HG03064 (cell line): ENCODE measurements at regions not wholly inside any gene's neighbourhood (a gene's known extent, or its start where the extent isn't known, plus 50 kb on each side); places are given as distances from the start of the nearest gene placed in this dataset.
A peak's percentile ranks its signal among the peaks of the same experiment; 100 is the strongest.

Experiments
- ATAC-seq: cut with Tn5 transposase; IDR thresholded peaks from one replicate; pipeline ENCODE4 v1.9.1; 2021; ENCODE audit warnings: low read depth; ENCODE audit not compliant: unreplicated experiment

DNA sequence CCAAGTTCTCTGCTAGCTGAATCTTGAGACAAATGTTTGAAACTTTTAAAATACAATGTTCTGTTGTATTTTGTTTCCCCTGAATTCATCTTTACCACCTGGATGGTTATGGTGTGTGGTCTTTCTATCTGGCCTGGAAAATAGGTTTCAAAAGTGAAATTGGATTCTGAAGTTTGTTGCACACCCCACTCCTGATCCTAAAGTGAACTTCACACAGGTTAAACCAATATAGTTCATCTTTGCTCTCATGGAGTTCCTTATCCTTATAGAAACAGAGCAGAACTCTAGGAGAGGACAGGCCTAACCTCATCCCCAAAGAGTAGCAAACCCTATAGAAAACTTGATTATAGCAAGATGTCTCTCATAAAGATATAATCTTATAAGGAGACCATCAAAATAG is 179.4 kb upstream of the BCL6 start:
- ATAC-seq = no peak

DNA sequence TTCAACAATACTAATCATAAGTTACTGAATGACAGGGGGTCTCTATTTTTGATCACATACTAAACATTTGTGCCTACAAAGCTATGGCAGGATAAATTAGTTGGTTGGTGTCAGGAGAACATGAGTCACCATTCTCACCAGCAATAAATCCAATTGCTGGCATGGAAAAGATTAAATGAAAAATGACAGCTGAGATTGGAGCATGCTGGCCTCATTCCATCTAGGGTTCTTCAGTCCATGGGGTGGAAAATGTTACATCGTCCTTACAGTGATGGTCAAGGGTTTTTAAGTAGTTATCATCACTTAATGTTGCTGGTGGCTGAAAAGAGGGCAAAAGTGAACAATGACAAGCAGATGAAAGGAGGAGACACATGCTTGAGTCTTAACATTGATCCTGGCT is 180.1 kb upstream of the BCL6 start:
- ATAC-seq = no peak

DNA sequence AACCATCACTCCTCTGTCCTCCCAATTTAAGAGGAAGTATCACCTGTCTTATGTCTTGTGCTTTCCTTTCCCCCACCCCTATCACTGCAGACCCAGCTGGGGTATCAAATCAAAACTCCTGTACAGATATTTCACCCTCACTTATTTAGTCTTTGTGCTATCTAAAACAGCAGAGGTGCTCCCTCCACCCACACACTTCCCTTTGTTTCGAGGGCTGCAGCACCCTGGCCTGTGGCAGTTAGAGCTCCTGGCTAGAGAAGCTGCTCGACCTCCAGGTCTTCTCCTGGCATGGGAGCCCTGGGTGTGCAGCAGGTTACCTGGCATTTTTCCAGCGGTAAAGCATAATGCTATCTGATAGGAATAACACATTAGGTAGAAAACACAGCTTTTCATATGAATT is 181.4 kb upstream of the BCL6 start:
- ATAC-seq = no peak

GRCh38 chr3:187927565-187927964 is 182.3 kb upstream of the BCL6 start:
- ATAC-seq = no peak

- no peak for ATAC-seq
Observed at GRCh38 chr3:187929112-187929816, 184.0 kb upstream of the BCL6 start.

- no peak for ATAC-seq
Observed at GRCh38 chr3:187930021-187930420, 184.8 kb upstream of the BCL6 start.

DNA sequence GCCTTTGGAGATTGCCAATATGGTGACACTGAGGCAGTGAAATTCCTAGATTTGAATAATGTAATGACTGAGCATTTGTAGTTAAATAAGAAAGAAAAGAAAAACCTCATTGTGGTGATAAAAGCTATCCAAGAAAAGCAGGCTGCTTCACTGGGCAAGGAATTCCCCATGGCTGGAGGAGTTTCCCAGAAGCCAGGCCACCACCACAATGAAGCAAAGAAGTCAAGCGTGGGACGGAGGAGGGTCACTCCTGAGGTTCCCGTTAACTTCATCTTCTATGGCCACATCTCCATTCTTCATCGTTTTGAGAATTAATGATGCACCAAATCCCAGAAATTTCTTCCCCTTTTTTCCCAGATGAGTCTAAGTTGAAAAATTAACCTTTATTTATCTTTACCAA is 185.8 kb upstream of the BCL6 start:
- ATAC-seq = no peak

DNA sequence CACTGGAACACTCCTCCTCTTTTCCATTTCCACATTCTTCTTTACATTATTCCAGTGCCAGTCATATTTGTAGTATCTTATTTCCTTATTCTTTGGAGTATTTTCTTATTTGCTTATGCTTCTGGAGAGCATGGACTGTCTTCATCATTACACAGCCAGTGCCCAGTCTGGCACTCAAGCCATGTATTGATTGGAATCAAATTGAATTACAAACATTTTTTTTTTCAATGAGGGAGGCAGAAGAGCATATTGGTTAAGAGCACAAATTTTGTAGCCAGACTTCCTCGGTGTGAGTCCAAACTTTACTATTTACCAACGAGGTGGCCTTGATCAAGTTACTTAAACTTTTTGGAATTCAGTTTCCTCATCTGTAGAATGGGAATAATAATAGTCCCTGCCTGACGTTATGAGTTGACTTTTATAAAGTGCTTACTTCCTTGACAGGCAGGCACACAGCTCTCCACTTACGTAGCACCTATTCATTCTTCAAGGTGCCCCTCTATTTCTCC is 186.6 kb upstream of the BCL6 start:
- ATAC-seq = no peak

- ATAC-seq = no peak
Observed at GRCh38 chr3:187932530-187932929, 187.3 kb upstream of the BCL6 start.

DNA sequence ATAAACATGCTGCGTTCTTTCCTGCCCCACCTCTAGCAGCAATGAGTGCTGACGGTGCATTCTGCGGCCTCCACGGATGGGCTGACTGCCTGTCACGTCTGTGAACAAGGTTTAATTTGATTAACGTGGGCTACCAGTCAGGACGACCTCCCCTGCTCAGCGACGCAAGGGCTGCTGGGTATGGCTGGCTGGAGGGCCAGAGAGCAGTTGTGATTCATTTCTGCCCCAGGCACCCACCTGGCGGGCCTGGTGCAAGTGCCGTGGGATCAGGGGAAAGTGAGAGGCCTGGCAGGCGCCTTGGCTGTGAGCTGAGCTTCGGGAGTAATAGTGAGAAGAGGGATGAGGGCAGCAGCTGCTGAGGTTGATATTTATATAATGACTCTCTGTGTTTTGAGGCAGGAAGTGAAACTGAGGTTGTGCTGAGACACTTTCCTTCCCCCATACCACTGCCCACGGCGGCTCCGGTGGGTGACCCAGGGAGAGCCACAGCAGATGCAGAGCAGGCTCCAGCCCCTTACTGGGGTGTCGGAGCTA is 190.4 kb upstream of the BCL6 start:
- ATAC-seq = peak; percentile 99

GRCh38 chr3:187936676-187937075 is 191.4 kb upstream of the BCL6 start:
- ATAC-seq = no peak

- no peak for ATAC-seq
Observed at GRCh38 chr3:187939891-187940290, 194.6 kb upstream of the BCL6 start.

GRCh38 chr3:187941135-187941847 is 196.0 kb upstream of the BCL6 start:
- no peak for ATAC-seq

- no peak for ATAC-seq
Observed at GRCh38 chr3:187941848-187942194, 196.6 kb upstream of the BCL6 start.

DNA sequence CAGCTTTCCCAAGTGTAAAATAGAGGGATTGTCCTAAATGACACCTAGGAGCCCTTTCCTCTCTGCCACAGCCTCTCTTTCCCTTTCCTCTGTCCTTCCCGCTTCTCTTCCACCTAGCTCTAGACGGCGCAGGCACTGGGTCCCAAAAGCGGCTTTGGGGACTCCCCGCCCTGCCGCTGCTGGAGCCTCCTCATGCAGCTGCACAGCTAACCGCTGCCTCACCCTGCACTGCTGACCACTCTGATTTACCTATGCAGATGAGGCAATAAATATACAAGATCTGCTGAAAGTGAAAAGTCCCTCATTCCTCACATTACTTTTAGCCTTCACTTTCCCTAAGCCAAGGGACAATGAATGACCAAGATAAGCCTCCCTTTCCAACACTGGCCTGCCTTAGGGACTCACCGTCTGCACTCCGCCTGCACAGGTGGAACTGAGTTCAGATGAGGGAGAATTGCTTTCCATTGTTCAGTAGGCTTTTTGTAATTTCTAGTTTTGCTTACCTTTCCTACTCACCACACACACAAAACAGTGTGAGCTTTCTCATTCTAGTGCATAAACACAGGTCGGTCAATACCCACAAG is 197.5 kb upstream of the BCL6 start:
- ATAC-seq = no peak

DNA sequence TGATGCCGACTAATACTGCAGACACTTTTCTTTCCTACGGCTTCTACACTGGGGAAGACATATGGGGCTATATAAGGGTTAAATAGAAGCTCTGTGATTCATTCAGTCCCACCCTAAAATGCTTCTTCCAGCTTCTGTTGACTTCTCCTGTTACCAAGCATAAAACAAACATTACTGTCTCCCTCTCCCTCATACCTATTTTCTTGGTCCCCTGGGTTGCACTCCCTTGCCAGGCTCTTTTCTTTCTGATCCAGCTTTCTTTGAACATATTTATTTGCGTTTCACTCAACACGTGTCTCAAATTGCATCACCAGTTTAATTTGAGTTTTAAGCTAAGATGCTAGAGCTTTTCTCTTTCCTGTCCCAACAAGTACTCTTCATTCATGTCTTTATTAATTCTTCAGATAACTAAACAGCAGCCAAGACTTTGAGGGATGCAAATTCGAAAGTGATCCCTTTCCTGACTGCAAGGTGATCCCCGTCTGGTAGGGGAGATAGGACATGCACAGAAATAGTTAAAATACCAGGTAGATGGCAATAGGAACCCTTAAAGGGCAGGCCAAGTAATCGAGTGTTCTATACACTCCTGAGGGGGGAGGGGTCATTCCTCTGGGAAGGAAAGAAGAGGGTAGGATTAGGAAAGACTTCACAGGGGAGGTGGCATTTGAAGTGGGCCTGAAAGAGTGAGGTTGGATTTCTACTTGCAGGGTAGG is 198.6 kb upstream of the BCL6 start:
- no peak for ATAC-seq

GRCh38 chr3:187944390-187945179 is 199.3 kb upstream of the BCL6 start:
- ATAC-seq = no peak

DNA sequence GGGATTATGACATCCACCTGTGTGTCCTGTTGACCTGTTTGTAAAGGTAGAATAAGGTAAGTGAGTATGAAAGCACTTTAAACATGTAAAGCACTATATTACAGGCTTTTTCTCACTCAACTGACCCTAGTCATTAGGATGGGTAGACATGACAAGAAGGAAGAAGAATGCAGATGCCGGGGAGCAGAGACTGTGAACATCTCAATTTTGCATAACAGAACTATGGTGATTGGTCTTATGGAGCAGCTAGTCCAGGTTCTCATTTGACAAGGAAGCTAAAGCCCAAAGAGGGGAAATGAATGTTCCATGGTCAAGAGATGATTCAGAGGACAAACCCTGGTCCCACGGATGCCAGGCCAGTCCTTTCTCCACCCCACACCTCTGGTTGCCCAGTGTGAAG is 200.1 kb upstream of the BCL6 start:
- ATAC-seq = no peak

DNA sequence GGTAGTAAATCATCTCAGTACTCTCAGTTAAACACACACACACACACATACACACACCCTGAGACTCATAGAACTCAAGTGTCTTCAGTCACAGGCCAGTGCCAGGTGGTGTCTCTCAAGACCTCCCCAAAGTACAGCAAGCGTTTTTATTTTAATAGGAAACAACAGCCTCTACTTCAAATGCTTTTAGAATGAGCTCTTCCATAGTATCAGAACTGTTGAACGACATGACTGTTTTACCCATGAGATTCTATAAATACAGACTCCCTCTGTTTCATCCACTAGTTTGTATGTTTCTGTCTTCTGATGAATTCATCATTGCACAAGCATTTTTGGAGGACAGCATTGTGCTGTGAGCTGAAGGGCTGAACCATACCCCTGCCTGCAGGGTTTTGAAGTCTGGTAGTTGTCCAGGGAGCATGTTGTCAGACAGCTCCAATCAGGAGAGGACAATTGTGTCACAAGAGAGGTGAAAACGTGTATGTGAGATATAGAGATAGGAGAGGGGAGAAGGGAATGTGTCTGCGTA is 201.0 kb upstream of the BCL6 start:
- ATAC-seq = no peak

GRCh38 chr3:187946981-187947380 is 201.7 kb upstream of the BCL6 start:
- no peak for ATAC-seq
